Germinal center (tissue), 1 donor: ENCODE measurements at regions not wholly inside any gene's neighbourhood (a gene's known extent, or its start where the extent isn't known, plus 50 kb on each side); places are given as distances from the start of the nearest gene placed in this dataset.

Experiments used
- DNase-seq: peaks from one replicate; pipeline ENCODE4 v3.0.0; 2012; ENCODE audit warnings: mixed read lengths, low spot score

- no peak for DNase-seq
Observed at GRCh38 chr2:59680863-59681262, 872.6 kb downstream of the BCL11A start.

- DNase-seq, result no peak
Observed at GRCh38 chr2:59677158-59677557, 876.3 kb downstream of the BCL11A start.

GRCh38 chr2:59674100-59674499 is 879.4 kb downstream of the BCL11A start:
- DNase-seq, result no peak

GRCh38 chr2:59665021-59665420 is 888.4 kb downstream of the BCL11A start:
- no peak for DNase-seq

GRCh38 chr2:59662127-59662861 is 891.2 kb downstream of the BCL11A start:
- no peak for DNase-seq

- no peak for DNase-seq
Observed at GRCh38 chr2:59660262-59660661, 893.2 kb downstream of the BCL11A start.

GRCh38 chr2:59658906-59659635 is 894.4 kb downstream of the BCL11A start:
- no peak for DNase-seq

- no peak for DNase-seq
Observed at GRCh38 chr2:59655809-59656208, 897.6 kb downstream of the BCL11A start.

- no peak for DNase-seq
Observed at GRCh38 chr2:59654710-59655109, 898.7 kb downstream of the BCL11A start.

GRCh38 chr2:59653164-59653563 is 900.3 kb downstream of the BCL11A start:
- DNase-seq, result no peak

GRCh38 chr2:59630789-59631188 is 922.7 kb downstream of the BCL11A start:
- no peak for DNase-seq

- DNase-seq, result no peak
Observed at GRCh38 chr2:59627599-59627998, 925.9 kb downstream of the BCL11A start.

- peak; percentile 16 for DNase-seq
Observed at GRCh38 chr2:59622599-59623308, 930.7 kb downstream of the BCL11A start.

- no peak for DNase-seq
Observed at GRCh38 chr2:59604123-59604522, 949.3 kb downstream of the BCL11A start.

- no peak for DNase-seq
Observed at GRCh38 chr2:59594671-59595222, 958.7 kb downstream of the BCL11A start.

- DNase-seq, result no peak
Observed at GRCh38 chr2:59590798-59591197, 962.7 kb downstream of the BCL11A start.

GRCh38 chr2:59589881-59590280 is 963.6 kb downstream of the BCL11A start:
- DNase-seq, result no peak

- no peak for DNase-seq
Observed at GRCh38 chr2:59588286-59588685, 965.2 kb downstream of the BCL11A start.

GRCh38 chr2:59586176-59586575 is 967.3 kb downstream of the BCL11A start:
- DNase-seq, result no peak

GRCh38 chr2:59585655-59586054 is 967.8 kb downstream of the BCL11A start:
- no peak for DNase-seq

- no peak for DNase-seq
Observed at GRCh38 chr2:59584958-59585357, 968.5 kb downstream of the BCL11A start.

GRCh38 chr2:59583173-59583765 is 970.2 kb downstream of the BCL11A start:
- no peak for DNase-seq
